WTC11 (cell line): ENCODE measurements at regions not wholly inside any gene's neighbourhood (a gene's known extent, or its start where the extent isn't known, plus 50 kb on each side); places are given as distances from the start of the nearest gene placed in this dataset.

Experiments used
- ATAC-seq: fragments of 200-7000 bp; cut with Tn5 transposase; 2 replicates; pipeline ENCODE4 v1.10.0; 2021; ENCODE audit warnings: mild to moderate bottlenecking, moderate library complexity
- CTCF ChIA-PET: fragments of 300-600 bp; sonication (Branson Sonifier 250); formaldehyde crosslinking; loops from one replicate; lab custom pipeline; 2021; ENCODE audit warnings: antibody characterized with exemption; lab: Charles Lee
- POLR2A ChIA-PET: fragments of 350-600 bp; sonication (Branson Sonifier 250); formaldehyde crosslinking; loops from one replicate; lab custom pipeline; 2021; ENCODE audit warnings: antibody characterized with exemption; lab: Charles Lee
- DNase-seq: peaks from one replicate; pipeline ENCODE4 v3.0.0; 2021; ENCODE audit warnings: low spot score
- H3K27ac Mint-ChIP-seq: 2 replicates; pipeline ENCODE4 v1.8.0; 2021; ENCODE audit warnings: mixed read lengths
- H3K27me3 Mint-ChIP-seq: 2 replicates; pipeline ENCODE4 v1.8.0; 2021; ENCODE audit warnings: low read depth, mild to moderate bottlenecking, moderate library complexity, mixed read lengths
- H3K36me3 Mint-ChIP-seq: 2 replicates; pipeline ENCODE4 v1.8.0; 2021; ENCODE audit warnings: mixed read lengths
- H3K4me1 Mint-ChIP-seq: 2 replicates; pipeline ENCODE4 v1.8.0; 2022; ENCODE audit warnings: mixed read lengths
- H3K4me3 Mint-ChIP-seq: 2 replicates; pipeline ENCODE4 v1.8.0; 2021; ENCODE audit warnings: mild to moderate bottlenecking, moderate library complexity, mixed read lengths
- H3K9me3 Mint-ChIP-seq: 2 replicates; pipeline ENCODE4 v1.8.0; 2021; ENCODE audit warnings: mixed read lengths
- ERG ChIP-seq: fragments of 250-450 bp; sonication (Bioruptor Pico); IDR thresholded peaks from 2 replicates; pipeline ENCODE4 v1.8.0; 2021; ENCODE audit warnings: mild to moderate bottlenecking
- ETV6 ChIP-seq: sonication (generic); formaldehyde crosslinking; IDR thresholded peaks from 2 replicates; pipeline ENCODE4 v1.8.1; 2022; ENCODE audit warnings: mild to moderate bottlenecking, missing genetic modification reagents
- FOXJ3 ChIP-seq: sonication (generic); formaldehyde crosslinking; IDR thresholded peaks from 2 replicates; pipeline ENCODE4 v1.9.0; 2021; ENCODE audit warnings: missing genetic modification reagents, mild to moderate bottlenecking, borderline replicate concordance
- FOXP4 ChIP-seq: sonication (generic); formaldehyde crosslinking; IDR thresholded peaks from 2 replicates; pipeline ENCODE4 v1.8.0; 2022; ENCODE audit warnings: mild to moderate bottlenecking, missing genetic modification reagents
- GRHL2 ChIP-seq: fragments of 250-450 bp; sonication (Bioruptor Pico); IDR thresholded peaks from 2 replicates; pipeline ENCODE4 v1.8.0; 2022; ENCODE audit warnings: mild to moderate bottlenecking, moderate library complexity; ENCODE audit not compliant: insufficient replicate concordance, severe bottlenecking
- HMGA2 ChIP-seq: fragments of 250-450 bp; sonication (Bioruptor Pico); IDR thresholded peaks from 2 replicates; pipeline ENCODE4 v1.4.0; 2021; ENCODE audit warnings: mild to moderate bottlenecking, moderate library complexity
- KAT7 ChIP-seq: sonication (generic); formaldehyde crosslinking; IDR thresholded peaks from 2 replicates; pipeline ENCODE4 v1.8.1; 2023; ENCODE audit warnings: missing genetic modification reagents, mild to moderate bottlenecking, borderline replicate concordance
- MXD4 ChIP-seq: fragments of 250-450 bp; sonication (Bioruptor Pico); IDR thresholded peaks from 2 replicates; pipeline ENCODE4 v1.8.0; 2021; ENCODE audit warnings: mild to moderate bottlenecking, moderate library complexity, borderline replicate concordance
- NFATC4 ChIP-seq: fragments of 250-450 bp; sonication (Bioruptor Pico); IDR thresholded peaks from 2 replicates; pipeline ENCODE4 v1.9.0; 2021; ENCODE audit warnings: mild to moderate bottlenecking
- NR1H2 ChIP-seq: sonication (generic); formaldehyde crosslinking; IDR thresholded peaks from 2 replicates; pipeline ENCODE4 v1.9.0; 2021; ENCODE audit warnings: mild to moderate bottlenecking, moderate library complexity, missing genetic modification reagents
- PRRX2 ChIP-seq: fragments of 250-450 bp; sonication (Bioruptor Pico); IDR thresholded peaks from 2 replicates; pipeline ENCODE4 v1.8.0; 2021; ENCODE audit warnings: mild to moderate bottlenecking
- RELA ChIP-seq: sonication (generic); formaldehyde crosslinking; IDR thresholded peaks from 2 replicates; pipeline ENCODE4 v1.8.1; 2022; ENCODE audit warnings: missing genetic modification reagents, mild to moderate bottlenecking, borderline replicate concordance
- SMAD3 ChIP-seq: sonication (generic); formaldehyde crosslinking; IDR thresholded peaks from 2 replicates; pipeline ENCODE4 v1.8.0; 2022; ENCODE audit warnings: missing genetic modification reagents, mild to moderate bottlenecking, borderline replicate concordance
- TCF7 ChIP-seq: sonication (generic); formaldehyde crosslinking; IDR thresholded peaks from 2 replicates; pipeline ENCODE4 v1.8.0; 2022; ENCODE audit warnings: mild to moderate bottlenecking, low read depth, missing genetic modification reagents, moderate library complexity
- ZNF263 ChIP-seq: sonication (generic); formaldehyde crosslinking; IDR thresholded peaks from 2 replicates; pipeline ENCODE4 v1.8.1; 2022; ENCODE audit warnings: low read depth, mild to moderate bottlenecking, moderate library complexity, missing genetic modification reagents
- TF ChIP-seq, protein P1 (sequence below): sonication (generic); formaldehyde crosslinking; IDR thresholded peaks from 2 replicates; pipeline ENCODE4 v1.8.0; 2023; ENCODE audit warnings: missing genetic modification reagents, mild to moderate bottlenecking, borderline replicate concordance
- TF ChIP-seq, protein P2 (sequence below): fragments of 250-450 bp; sonication (Bioruptor Pico); IDR thresholded peaks from 2 replicates; pipeline ENCODE4 v1.9.0; 2021; ENCODE audit warnings: mild to moderate bottlenecking
- TF ChIP-seq, protein P3 (sequence below): sonication (generic); formaldehyde crosslinking; IDR thresholded peaks from 2 replicates; pipeline ENCODE4 v1.8.1; 2023; ENCODE audit warnings: mild to moderate bottlenecking, missing genetic modification reagents, borderline replicate concordance

- ChIA-PET POLR2A (no interaction called here), CTCF (no interaction called here)
- Mint-ChIP-seq H3K27me3 (no peaks in the 10 kb centered on the region), H3K27ac (no peak overlapping the region), H3K9me3 (no peaks in the 10 kb centered on the region), H3K36me3 (no peaks in the 10 kb centered on the region), H3K4me1 (peaks cover 19% of the 10 kb centered on the region), H3K4me3 (no peak overlapping the region)
- no peak for TF ChIP-seq ETV6 (CRISPR knock-in tag)
- TF ChIP-seq, protein P1, sequence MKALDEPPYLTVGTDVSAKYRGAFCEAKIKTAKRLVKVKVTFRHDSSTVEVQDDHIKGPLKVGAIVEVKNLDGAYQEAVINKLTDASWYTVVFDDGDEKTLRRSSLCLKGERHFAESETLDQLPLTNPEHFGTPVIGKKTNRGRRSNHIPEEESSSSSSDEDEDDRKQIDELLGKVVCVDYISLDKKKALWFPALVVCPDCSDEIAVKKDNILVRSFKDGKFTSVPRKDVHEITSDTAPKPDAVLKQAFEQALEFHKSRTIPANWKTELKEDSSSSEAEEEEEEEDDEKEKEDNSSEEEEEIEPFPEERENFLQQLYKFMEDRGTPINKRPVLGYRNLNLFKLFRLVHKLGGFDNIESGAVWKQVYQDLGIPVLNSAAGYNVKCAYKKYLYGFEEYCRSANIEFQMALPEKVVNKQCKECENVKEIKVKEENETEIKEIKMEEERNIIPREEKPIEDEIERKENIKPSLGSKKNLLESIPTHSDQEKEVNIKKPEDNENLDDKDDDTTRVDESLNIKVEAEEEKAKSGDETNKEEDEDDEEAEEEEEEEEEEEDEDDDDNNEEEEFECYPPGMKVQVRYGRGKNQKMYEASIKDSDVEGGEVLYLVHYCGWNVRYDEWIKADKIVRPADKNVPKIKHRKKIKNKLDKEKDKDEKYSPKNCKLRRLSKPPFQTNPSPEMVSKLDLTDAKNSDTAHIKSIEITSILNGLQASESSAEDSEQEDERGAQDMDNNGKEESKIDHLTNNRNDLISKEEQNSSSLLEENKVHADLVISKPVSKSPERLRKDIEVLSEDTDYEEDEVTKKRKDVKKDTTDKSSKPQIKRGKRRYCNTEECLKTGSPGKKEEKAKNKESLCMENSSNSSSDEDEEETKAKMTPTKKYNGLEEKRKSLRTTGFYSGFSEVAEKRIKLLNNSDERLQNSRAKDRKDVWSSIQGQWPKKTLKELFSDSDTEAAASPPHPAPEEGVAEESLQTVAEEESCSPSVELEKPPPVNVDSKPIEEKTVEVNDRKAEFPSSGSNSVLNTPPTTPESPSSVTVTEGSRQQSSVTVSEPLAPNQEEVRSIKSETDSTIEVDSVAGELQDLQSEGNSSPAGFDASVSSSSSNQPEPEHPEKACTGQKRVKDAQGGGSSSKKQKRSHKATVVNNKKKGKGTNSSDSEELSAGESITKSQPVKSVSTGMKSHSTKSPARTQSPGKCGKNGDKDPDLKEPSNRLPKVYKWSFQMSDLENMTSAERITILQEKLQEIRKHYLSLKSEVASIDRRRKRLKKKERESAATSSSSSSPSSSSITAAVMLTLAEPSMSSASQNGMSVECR (CRISPR knock-in tag): no peak
- TF ChIP-seq PRRX2 (CRISPR knock-in tag): no peak
- TF ChIP-seq NFATC4 (CRISPR knock-in tag): no peak
- no peak for TF ChIP-seq FOXJ3 (CRISPR knock-in tag)
- no peak for TF ChIP-seq SMAD3 (CRISPR knock-in tag)
- no peak for TF ChIP-seq TCF7 (CRISPR knock-in tag)
- TF ChIP-seq GRHL2 (CRISPR knock-in tag): no peak
- no peak for TF ChIP-seq NR1H2 (CRISPR knock-in tag)
- TF ChIP-seq MXD4 (CRISPR knock-in tag): no peak
- TF ChIP-seq, protein P2, sequence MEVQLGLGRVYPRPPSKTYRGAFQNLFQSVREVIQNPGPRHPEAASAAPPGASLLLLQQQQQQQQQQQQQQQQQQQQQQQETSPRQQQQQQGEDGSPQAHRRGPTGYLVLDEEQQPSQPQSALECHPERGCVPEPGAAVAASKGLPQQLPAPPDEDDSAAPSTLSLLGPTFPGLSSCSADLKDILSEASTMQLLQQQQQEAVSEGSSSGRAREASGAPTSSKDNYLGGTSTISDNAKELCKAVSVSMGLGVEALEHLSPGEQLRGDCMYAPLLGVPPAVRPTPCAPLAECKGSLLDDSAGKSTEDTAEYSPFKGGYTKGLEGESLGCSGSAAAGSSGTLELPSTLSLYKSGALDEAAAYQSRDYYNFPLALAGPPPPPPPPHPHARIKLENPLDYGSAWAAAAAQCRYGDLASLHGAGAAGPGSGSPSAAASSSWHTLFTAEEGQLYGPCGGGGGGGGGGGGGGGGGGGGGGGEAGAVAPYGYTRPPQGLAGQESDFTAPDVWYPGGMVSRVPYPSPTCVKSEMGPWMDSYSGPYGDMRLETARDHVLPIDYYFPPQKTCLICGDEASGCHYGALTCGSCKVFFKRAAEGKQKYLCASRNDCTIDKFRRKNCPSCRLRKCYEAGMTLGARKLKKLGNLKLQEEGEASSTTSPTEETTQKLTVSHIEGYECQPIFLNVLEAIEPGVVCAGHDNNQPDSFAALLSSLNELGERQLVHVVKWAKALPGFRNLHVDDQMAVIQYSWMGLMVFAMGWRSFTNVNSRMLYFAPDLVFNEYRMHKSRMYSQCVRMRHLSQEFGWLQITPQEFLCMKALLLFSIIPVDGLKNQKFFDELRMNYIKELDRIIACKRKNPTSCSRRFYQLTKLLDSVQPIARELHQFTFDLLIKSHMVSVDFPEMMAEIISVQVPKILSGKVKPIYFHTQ (CRISPR knock-in tag): no peak
- no peak for TF ChIP-seq HMGA2 (CRISPR knock-in tag)
- TF ChIP-seq FOXP4 (CRISPR knock-in tag): no peak
- TF ChIP-seq RELA: no peak
- TF ChIP-seq ERG (CRISPR knock-in tag): no peak
- no peak for TF ChIP-seq KAT7 (CRISPR knock-in tag)
- TF ChIP-seq, protein P3, sequence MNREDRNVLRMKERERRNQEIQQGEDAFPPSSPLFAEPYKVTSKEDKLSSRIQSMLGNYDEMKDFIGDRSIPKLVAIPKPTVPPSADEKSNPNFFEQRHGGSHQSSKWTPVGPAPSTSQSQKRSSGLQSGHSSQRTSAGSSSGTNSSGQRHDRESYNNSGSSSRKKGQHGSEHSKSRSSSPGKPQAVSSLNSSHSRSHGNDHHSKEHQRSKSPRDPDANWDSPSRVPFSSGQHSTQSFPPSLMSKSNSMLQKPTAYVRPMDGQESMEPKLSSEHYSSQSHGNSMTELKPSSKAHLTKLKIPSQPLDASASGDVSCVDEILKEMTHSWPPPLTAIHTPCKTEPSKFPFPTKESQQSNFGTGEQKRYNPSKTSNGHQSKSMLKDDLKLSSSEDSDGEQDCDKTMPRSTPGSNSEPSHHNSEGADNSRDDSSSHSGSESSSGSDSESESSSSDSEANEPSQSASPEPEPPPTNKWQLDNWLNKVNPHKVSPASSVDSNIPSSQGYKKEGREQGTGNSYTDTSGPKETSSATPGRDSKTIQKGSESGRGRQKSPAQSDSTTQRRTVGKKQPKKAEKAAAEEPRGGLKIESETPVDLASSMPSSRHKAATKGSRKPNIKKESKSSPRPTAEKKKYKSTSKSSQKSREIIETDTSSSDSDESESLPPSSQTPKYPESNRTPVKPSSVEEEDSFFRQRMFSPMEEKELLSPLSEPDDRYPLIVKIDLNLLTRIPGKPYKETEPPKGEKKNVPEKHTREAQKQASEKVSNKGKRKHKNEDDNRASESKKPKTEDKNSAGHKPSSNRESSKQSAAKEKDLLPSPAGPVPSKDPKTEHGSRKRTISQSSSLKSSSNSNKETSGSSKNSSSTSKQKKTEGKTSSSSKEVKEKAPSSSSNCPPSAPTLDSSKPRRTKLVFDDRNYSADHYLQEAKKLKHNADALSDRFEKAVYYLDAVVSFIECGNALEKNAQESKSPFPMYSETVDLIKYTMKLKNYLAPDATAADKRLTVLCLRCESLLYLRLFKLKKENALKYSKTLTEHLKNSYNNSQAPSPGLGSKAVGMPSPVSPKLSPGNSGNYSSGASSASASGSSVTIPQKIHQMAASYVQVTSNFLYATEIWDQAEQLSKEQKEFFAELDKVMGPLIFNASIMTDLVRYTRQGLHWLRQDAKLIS (CRISPR knock-in tag): no peak
- TF ChIP-seq ZNF263: no peak
- ATAC-seq: no peak
- no peak for DNase-seq
Observed at GRCh38 chr7:109522585-109522984, 952.9 kb downstream of the DNAJB9 start.
